Putamen (tissue), 1 donor: ENCODE measurements at regions not wholly inside any gene's neighbourhood (a gene's known extent, or its start where the extent isn't known, plus 50 kb on each side); places are given as distances from the start of the nearest gene placed in this dataset.

Experiments used
- DNase-seq: peaks from one replicate; pipeline ENCODE4 v3.0.0-alpha.2; 2016; ENCODE audit warnings: low spot score

- DNase-seq, result no peak
These were observed 125.0 kb upstream of the EDNRA start for GRCh38 chr4:147355847-147356246.

- peak; percentile 57 for DNase-seq
These were observed 120.6 kb upstream of the EDNRA start for GRCh38 chr4:147360301-147360700.

GRCh38 chr4:147361726-147362125 is 119.2 kb upstream of the EDNRA start:
- no peak for DNase-seq

- DNase-seq, result no peak
These were observed 118.0 kb upstream of the EDNRA start for GRCh38 chr4:147362938-147363337.

- no peak for DNase-seq
These were observed 117.4 kb upstream of the EDNRA start for GRCh38 chr4:147363514-147363913.

- DNase-seq, result no peak
These were observed 115.5 kb upstream of the EDNRA start for GRCh38 chr4:147365396-147365795.

- DNase-seq, result no peak
These were observed 114.7 kb upstream of the EDNRA start for GRCh38 chr4:147366164-147366563.

- no peak for DNase-seq
These were observed 113.0 kb upstream of the EDNRA start for GRCh38 chr4:147367891-147368290.

- DNase-seq, result no peak
These were observed 111.9 kb upstream of the EDNRA start for GRCh38 chr4:147368948-147369347.

- no peak for DNase-seq
These were observed 110.4 kb upstream of the EDNRA start for GRCh38 chr4:147370473-147370872.

GRCh38 chr4:147370881-147371280 is 110.0 kb upstream of the EDNRA start:
- no peak for DNase-seq

GRCh38 chr4:147371661-147372060 is 109.2 kb upstream of the EDNRA start:
- no peak for DNase-seq

GRCh38 chr4:147378780-147379179 is 102.1 kb upstream of the EDNRA start:
- DNase-seq, result no peak

GRCh38 chr4:147381749-147382148 is 99.1 kb upstream of the EDNRA start:
- DNase-seq, result no peak

GRCh38 chr4:147388018-147388417 is 92.9 kb upstream of the EDNRA start:
- no peak for DNase-seq

GRCh38 chr4:147396105-147396504 is 84.8 kb upstream of the EDNRA start:
- DNase-seq, result no peak

- no peak for DNase-seq
These were observed 82.3 kb upstream of the EDNRA start for GRCh38 chr4:147398556-147398955.

- DNase-seq, result no peak
These were observed 80.2 kb upstream of the EDNRA start for GRCh38 chr4:147400721-147401120.

- no peak for DNase-seq
These were observed 79.7 kb upstream of the EDNRA start for GRCh38 chr4:147401221-147401620.

- no peak for DNase-seq
These were observed 73.4 kb upstream of the EDNRA start for GRCh38 chr4:147407261-147408045.

- no peak for DNase-seq
These were observed 72.7 kb upstream of the EDNRA start for GRCh38 chr4:147408189-147408588.

- no peak for DNase-seq
These were observed 71.5 kb upstream of the EDNRA start for GRCh38 chr4:147409350-147409749.

GRCh38 chr4:147418226-147418625 is 62.7 kb upstream of the EDNRA start:
- no peak for DNase-seq

GRCh38 chr4:147421456-147421855 is 59.4 kb upstream of the EDNRA start:
- DNase-seq, result no peak
